HG02852 (cell line): ENCODE measurements at regions not wholly inside any gene's neighbourhood (a gene's known extent, or its start where the extent isn't known, plus 50 kb on each side); places are given as distances from the start of the nearest gene placed in this dataset.

Source experiments
- ATAC-seq: cut with Tn5 transposase; IDR thresholded peaks from one replicate; pipeline ENCODE4 v1.9.1; 2021; ENCODE audit warnings: mild to moderate bottlenecking, moderate library complexity; ENCODE audit not compliant: unreplicated experiment

DNA sequence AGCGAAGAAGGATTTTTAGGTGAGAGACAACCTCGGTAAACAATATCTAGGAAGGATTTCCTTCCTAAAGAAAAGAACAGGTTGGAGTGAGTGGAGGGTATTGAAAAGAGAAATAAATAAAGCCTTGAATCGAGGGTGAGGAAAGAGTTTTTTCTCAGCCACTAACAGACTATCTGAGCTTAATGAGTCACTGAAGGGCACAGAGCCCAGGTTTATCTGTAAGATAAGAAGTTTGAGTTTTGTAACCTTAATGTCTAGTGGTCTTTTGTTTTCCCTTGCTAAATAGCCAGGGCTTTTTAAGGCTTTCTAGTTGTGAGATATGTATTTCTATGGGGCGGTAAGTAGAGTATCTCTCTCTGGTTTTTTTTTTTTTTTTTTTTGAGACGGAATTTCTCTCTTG, 394.5 kb upstream of the KIRREL3 start:
- ATAC-seq: no peak

DNA sequence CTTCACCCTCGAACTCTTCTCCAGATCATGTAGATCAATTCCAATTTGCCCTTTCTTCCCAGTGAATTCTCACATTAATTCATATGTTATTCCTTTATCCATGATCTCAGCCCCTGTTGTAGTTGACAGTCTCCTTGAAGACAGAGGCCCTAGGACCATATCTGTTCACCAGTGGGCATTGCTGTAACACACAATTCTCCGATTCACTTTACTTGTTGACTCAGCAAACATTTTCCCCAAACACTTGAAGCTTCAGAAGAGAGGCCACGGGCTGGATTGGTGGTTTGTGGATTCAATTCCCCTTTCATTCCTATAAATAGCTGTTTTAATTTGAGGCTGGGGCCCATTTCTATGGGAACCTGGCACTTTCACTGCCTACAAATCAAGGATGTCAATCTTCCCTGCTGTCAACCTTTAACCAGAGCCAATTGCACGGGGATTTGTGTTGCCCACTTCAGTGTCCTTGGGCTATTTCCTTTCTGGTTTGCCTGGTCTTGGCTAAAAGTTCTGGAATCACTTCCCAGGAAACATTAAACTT, 393.0 kb upstream of the KIRREL3 start:
- no peak for ATAC-seq

DNA sequence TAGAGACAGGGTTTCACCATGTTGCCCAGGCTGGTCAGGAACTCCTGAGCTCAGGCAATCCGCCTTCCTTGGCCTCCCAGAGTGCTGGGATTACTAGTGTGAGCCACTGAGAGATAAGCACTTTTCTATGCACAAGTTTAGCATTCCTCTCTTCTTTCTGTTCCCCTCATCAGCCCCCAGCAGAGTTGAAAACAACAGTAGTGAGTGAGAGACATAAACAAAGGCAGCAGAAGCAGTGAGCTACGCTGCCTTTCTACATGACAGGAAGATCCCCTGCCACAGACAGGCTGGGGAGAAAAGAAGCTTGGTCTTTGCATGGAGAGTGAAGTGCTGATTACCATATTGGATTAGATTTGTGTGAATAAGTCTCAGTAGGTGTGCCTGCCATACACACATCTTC, 392.0 kb upstream of the KIRREL3 start:
- no peak for ATAC-seq

DNA sequence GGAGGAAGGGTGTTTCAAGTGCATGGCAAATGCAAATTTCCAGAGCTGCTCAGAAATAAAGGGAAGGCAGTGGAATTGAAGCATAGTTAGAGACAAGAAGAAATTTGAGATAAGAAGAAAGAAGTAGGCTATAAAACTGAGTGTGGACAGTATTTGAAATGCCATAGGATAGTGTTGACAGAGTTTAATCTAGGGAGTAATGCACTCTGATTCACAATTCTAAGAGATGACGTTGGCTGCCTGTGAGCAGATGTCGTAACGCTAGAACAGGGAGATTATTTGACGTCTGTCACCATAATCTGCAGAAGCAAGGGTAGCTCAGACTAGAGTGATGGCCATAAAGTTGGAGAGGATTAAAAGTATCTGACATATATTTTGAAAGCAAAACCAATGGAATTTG, 389.9 kb upstream of the KIRREL3 start:
- no peak for ATAC-seq

DNA sequence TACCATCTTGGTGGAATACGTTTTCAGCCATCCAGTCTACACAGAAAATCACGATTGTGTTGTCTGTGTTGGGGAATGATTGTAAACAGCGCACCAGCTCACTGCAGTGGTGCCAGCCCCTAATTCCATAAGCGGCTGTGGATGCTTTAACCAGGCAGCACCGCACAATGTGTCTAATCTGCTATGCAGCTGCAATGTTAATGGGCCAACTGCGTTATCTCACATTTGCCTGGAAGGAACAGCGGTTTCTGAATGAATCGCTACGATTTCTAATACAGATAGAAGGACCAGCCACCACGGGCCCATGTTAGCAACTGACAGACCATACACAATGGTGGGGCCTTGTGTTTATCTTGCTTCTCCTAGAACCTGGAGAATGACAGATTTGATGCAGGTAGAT, 384.5 kb upstream of the KIRREL3 start:
- no peak for ATAC-seq

DNA sequence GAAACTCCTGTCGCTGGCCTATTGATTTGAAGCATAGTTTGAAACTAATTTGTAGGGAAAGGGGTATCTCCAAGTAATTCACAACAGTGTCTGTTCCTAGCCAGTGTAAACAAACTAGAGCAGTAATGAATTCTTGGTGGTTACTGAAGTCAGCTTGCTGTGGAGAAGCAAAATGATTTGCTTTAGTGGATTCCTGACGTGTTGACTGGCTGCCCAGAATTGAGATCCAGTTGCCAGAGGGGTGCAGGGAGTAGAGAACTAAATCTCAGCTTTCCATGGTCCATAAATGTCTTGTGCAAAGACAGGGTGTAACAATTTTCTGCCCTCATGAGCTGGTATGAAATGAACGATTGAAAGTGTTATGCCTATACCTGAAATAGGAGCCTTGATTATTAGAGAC, 382.5 kb upstream of the KIRREL3 start:
- ATAC-seq: no peak

DNA sequence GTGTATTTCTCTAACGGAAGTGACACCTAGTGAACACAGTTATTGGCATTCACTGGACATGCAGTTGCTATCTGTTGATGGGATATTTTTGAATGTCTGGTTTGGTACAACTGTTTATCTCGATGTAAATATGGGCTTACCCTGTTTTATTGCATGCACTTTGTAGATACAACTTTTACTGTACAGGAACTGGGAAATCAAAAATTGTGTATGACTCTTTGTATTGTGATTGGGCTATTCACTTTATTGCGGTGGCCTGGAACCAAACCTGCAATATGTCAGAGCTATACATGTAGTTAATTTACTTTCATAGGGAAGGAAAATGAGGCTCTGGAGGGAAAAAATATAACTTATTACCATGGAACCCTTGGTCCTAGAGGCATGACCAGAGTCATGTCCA, 380.7 kb upstream of the KIRREL3 start:
- ATAC-seq: no peak

DNA sequence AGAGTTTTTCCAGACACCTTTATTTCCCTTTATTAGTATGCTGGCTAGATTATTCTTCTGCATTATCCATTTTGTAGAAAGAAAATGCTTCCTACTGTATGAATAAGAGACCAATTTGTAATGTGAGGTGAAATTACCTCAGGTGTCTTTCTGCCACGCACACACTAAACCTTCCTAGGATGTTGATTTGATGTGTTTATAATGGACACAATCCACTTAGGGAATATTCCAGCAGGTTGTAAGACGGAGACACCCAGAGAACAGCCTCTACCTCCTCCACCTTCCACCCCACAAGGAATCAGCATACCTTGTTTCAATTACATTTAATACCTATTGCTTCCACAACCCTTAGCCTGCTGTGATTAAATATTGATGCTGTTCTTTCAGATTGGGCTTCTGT, 379.1 kb upstream of the KIRREL3 start:
- ATAC-seq: no peak

DNA sequence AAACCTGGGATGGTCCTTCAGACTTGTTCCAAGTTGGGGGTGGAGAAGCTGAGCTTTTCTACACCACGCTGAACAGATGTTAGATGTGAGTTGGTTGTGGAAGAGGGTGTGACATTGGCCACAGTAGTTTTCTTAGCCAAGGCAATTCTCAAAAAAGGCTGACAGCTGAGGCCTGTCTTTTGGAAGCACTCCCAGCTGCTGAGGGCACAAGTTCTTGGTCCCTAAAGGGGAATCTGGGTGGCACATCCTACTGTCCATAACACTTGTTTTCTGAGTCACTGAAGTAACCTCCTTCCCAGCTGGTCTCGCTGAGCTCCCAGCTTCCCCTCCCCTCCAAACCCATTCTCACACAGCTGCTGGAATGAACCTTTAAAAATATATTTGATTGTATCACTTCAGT, 375.7 kb upstream of the KIRREL3 start:
- ATAC-seq: no peak

DNA sequence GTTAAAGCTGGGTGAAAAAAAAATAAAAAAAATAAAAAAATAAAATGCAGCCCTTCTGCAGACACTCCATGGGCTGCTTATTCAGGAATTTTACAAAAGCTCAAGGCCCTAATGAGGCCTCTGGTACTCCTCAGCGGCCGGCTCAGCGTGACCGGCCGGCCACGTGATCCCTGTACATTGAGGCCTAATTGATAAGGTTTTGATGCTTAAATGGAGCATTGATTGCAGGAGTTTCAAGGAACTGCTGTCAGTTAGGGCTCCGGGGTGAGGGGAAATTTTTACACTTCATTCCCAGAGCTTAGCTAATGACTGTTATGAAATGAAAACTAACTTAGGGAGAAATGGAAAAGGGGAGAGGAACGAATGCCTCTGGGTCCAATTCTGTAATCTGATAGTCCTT, 368.8 kb upstream of the KIRREL3 start:
- ATAC-seq: no peak

DNA sequence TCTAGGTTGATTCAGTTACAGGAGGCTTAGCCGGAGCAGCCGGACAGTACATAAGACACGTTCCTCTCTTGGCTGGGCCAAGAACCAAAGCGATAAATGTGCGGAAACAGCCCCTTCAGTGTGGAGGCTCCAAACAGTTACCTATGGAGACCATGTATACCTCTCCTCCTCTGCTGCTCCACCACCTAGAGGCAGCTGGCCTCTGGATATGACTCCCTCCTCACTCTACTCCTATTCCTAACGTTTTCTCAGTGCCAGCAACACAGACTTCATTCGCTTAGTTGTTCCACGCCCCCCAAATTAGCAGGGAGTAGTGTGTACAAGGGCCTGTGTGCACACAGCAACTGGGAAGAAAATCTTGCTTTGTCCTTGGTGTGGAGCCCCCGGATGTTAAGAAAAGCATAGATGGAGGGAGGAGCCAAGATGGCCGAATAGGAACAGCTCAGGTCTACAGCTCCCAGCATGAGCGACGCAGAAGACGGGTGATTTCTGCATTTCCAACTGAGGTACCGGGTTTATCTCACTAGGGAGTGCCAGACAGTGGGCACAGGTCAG, 362.3 kb upstream of the KIRREL3 start:
- ATAC-seq: no peak

DNA sequence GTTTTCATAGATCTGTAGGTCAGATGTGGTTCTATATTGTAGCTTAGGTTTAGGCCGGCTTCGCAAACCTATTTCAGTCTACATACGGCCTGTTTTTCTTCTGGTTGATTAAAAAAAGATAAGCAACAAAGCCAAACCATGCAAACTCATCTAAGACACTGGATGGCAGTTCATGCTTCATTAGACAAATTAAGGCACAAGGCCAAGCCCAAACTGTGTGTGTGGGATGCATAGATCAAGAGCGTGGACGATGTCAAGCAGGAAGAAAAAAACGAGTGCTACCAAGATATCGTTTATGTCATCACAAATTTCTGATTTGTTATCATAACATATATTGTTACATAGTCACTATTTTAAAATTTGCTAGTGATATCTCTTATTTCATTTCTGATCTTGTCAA, 357.6 kb upstream of the KIRREL3 start:
- ATAC-seq: no peak

DNA sequence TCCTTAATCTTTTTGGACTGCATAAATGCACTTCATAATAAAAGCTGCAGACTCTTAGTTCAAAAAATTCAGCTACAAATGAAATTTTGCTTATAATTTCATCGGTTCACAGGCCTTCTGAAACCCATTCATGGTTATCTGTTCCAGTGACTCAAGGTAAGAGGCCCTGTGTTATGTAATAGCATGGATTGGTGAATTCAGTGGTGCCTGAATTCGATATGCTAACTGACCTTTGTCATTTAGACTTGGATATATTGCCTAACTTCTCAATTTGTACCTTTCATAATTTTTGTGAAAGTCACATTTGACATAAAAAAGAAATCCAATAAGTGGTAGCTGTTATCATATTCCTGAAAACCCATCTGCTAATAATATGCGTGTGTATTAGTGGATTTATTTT, 349.9 kb upstream of the KIRREL3 start:
- no peak for ATAC-seq

DNA sequence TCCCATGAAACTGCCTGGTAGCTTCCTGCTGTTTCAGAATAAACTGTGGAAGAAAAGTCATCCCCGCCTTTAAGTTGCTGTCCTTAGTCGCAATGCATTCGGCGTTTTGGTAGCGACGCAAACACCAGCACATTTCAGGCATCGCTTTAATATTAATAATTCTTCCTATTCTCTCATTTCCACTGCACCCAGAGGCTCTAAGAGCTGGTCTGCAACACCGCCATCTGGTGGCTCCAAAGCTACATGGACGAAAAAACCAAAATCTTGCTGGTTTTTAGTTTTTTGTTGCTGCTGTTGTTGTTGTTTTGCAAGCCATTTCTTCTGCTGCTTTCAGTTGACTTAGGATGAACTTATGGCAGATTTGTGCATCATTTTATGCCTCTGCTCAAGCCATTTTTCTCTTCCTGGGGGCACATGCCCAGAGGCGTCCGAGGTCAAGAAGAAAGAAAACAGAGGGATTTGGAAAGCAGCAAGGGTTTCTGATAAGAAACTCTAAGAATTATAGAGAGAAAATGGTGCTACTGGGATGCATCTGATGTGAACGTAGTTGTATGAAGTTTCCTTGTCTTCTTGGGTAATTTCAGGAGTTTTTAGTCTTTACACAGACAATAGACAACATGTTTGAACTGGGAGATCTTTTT, 345.4 kb upstream of the KIRREL3 start:
- no peak for ATAC-seq

DNA sequence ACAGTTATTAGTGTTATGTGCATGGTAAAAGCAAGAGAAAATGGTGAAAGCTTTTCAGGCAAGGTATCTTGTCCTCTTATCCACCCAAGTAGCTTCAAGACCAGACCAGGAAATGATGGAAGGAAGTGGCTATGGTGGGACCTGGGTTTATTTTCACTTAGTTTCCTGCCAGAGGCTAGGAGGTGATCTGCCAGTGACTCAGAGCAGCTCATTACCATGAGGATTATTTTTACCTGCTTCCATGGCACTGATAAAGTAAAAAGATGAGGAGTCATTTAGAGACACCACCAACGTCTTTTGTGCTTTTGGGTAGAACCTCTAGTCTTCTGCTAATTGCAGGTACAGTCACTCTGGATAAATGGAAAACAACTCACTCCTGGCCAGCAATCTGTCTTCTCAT, 339.9 kb upstream of the KIRREL3 start:
- ATAC-seq: no peak

DNA sequence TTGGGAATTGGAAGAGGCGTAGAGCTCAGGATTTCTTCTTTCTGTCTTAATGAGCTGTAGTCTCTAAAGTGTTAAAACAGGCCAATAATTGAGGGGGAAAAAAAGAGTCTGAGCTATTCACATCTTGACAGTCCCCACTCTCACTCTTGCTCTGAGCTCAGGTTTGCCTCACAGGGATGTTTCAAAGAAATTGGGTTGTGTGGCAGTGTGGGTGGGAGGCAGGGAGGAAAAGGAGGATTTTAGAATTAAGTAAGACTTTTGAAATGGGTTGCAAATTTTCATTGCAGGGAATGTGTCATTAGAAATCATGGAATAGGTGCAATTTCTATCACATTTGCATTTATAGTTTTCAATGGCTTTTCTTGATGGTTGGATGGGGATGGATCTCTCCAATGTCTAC, 338.8 kb upstream of the KIRREL3 start:
- ATAC-seq: no peak

DNA sequence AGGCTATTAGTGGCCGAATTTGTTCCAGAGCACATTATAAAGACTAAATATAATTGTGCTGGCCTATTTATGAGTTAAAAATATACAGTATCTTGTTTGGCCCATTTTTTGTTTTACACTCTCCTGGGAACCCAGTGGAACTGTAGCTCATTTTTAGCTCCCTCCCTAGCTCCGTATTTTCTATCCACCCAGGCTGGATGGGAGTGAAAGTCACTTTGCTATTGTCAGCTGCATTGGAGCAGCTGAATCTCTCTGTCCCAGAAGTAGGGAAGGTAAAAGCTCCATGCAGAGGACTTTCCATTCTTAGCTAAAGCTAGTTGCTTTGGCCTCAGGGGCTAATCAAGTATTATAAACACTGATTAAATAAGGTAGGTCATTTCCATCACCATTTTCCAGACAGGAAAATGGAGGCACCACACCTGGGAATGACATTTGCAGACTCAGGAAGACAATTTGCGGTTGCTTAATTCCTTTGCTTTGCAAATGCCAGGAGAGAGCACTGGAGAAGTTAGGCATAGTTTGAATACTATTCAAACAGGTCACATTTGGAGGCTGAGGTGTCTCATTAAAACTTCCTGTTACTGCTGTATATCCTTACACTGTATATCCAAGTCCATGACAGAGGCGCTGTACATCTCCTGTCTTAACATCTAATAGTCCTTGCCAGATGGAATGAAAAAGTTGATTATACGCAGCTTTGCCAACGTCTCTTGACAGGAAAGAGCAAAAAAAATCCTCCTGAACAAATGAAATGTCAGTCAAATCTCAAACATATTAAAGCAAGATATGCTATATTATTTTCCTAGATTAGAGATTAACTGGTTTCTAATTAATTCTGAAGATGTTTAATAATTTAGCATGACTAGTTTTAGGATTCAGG, 338.1 kb upstream of the KIRREL3 start:
- ATAC-seq: no peak

DNA sequence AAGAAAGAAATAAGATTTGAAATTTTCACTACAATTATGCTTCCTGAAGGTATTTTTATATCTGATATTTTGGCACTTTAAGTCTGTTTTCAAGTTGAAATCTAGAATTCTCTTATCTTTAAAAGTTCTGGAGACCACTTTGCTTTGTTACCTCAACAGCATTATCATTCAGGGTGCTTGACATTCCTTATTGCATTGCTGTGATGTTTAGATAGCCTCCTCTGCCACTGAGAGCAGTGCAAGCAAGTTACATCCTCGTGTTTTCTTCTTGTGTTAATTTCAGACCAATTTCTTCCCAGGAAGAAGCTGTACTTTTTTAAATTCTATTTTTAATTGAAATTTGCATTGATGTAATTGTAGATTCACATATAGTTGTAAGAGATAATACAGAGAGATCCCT, 333.9 kb upstream of the KIRREL3 start:
- ATAC-seq: no peak

DNA sequence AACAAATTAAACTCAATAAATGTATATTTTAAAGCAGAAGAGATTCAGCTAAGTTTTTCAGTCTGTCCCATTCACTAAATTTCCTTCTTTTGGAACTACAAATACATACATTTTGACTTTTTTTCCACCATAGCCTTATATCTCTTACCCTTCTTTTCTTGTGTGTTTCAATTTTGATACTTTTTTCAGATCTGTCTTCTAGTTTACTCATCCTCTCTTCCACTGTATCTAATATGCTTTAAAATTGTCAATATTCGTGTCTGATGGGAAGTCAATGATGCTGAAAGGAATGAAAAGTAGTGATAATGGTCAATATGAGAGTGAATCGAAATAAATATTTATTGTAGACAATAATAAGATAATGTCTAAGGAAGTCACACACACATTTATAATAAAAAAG, 332.3 kb upstream of the KIRREL3 start:
- no peak for ATAC-seq

DNA sequence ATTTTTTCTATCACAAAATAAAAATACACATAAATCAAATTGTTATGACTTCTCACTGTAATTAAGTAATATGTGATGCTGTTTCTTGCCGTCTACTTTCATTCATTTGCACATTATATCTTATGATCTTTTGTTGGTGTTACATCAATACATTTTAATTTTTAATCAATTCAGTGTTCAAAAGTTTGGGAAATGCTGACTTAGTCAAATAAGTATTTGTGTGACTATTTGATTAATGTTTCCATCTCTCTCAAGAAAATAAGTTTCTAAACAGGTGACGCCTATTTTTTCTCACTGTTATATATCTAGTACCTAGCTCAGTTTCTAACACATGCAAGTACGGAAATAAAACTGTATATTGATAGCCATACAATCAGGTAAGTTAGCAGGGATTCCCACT, 329.5 kb upstream of the KIRREL3 start:
- ATAC-seq: no peak

DNA sequence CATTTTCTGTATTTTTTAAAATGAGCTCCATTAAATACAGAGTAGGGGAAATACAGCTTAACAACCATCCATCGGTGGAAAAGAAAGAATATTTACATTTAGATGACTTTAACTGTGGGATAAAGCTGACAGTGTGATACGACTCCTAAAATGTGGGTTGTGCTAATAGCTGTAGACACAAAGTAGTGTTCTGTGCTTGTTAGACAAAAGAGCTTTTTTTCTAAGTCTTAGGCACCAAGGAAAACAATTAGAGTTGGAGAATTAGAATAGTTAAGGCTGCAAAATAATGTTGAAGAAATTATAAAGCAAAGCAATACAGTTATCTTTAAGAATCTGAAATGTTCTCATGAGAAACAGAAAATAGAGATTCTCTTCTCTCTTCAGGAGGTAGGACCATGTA, 307.7 kb upstream of the KIRREL3 start:
- no peak for ATAC-seq

DNA sequence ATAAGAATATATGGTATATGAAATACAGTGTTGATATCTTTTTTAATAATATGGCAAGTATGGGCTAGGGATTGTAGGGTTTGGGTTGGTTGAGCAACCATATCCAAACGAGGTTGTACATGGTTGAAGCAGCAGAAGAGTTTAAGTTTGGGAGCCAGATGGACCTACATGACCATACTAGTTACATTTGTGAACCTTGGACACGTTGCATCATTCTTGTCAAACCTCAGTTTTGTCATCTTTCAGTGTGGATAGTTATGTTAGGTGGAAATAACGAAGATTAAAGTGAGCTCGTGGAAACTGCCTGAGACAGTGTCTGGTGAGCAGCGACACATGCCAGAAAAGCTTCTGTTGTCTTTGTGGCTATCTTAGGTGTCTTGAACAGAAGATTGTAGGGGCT, 307.1 kb upstream of the KIRREL3 start:
- no peak for ATAC-seq
